Spleen (tissue), 11 donors: ENCODE measurements at regions not wholly inside any gene's neighbourhood (a gene's known extent, or its start where the extent isn't known, plus 50 kb on each side); places are given as distances from the start of the nearest gene placed in this dataset.
"Not testable (repeated sequence)": the region's sequence is repeated elsewhere in the genome, so short reads cannot be mapped to it uniquely, and the experiment has no call there.

Source experiments
- DNase-seq: peaks from one replicate; pipeline ENCODE4 v3.0.0-alpha.2; 2020
- H3K27ac ChIP-seq, 8 donors: fragments of 200-600 bp; sonication (generic) in 7 of 8; 1 replicate in 4 of 8; 2 replicates in 4 of 8; pipeline versions ENCODE4 v1.5.0 to v1.8.0; 2016 to 2021; ENCODE audit warnings: inconsistent platforms in 4 of 8, mild to moderate bottlenecking in 4 of 8, moderate library complexity in 1 of 8
- H3K27me3 ChIP-seq, 7 donors: fragments of 200-600 bp; sonication (generic) in 6 of 7; replicated peaks in 1 of 7; 1 replicate in 4 of 7; 2 replicates in 3 of 7; pipeline versions ENCODE4 v1.5.0 to v1.8.0; 2016 to 2021; ENCODE audit warnings: inconsistent platforms in 3 of 7, mild to moderate bottlenecking in 1 of 7
- H3K36me3 ChIP-seq, 6 donors: fragments of 200-600 bp; sonication (generic) in 5 of 6; 1 replicate in 4 of 6; 2 replicates in 2 of 6; pipeline versions ENCODE4 v1.5.0 to v1.8.0; 2016 to 2021; ENCODE audit warnings: inconsistent platforms in 2 of 6
- H3K4me1 ChIP-seq, 6 donors: fragments of 200-600 bp; sonication (generic) in 5 of 6; 1 replicate in 3 of 6; 2 replicates in 3 of 6; pipeline versions ENCODE4 v1.5.0 to v1.8.0; 2016 to 2021; ENCODE audit warnings: inconsistent platforms in 3 of 6
- H3K4me3 ChIP-seq, 8 donors: fragments of 200-600 bp; sonication (generic) in 7 of 8; 1 replicate in 4 of 8; 2 replicates in 4 of 8; pipeline versions ENCODE4 v1.5.0 to v1.8.0; 2016 to 2021; ENCODE audit warnings: inconsistent platforms in 4 of 8, mild to moderate bottlenecking in 4 of 8, moderate library complexity in 2 of 8
- H3K9me3 ChIP-seq, 8 donors: fragments of 200-600 bp; sonication (generic) in 7 of 8; 1 replicate in 4 of 8; 2 replicates in 4 of 8; pipeline versions ENCODE4 v1.5.0 to v1.8.0; 2016 to 2021; ENCODE audit warnings: inconsistent platforms in 4 of 8
- POLR2A ChIP-seq, 3 donors: fragments of 450-650 bp; IDR thresholded peaks; one replicate each; pipeline ENCODE4 v1.5.1; 2017; ENCODE audit warnings: antibody characterized with exemption in 3 of 3, mild to moderate bottlenecking in 1 of 3
- POLR2AphosphoS5 ChIP-seq, 3 donors: sonication (generic); formaldehyde crosslinking; IDR thresholded peaks; one replicate each; pipeline ENCODE4 v1.5.1; 2017; ENCODE audit warnings: antibody characterized with exemption in 3 of 3
- WGBS, 5 donors: extraction: QIAGEN DNeasy Blood & Tissue Kit in 3 of 5; methylation state at CpG; one replicate each; pipeline versions ENCODE4 v1.1.5 to v1.1.7; 2013 to 2018; 5-methylcytosine and 5-hydroxymethylcytosine counted together
- intact Hi-C: fragments of 100-400 bp; cut with DNase I; formaldehyde crosslinking; loops from one replicate; pipeline ENCODE4 v1.15.0; 2023; ENCODE audit warnings: low total_unique reads
- TF ChIP-seq, protein P1 (sequence below), 11 experiments: fragments of 200-600 bp in 7 of 11; fragments of 450-650 bp in 4 of 11; sonication (generic) in 4 of 11; IDR thresholded peaks in 8 of 11; conservative IDR thresholded peaks in 3 of 11; 1 replicate in 7 of 11; 2 replicates in 4 of 11; pipeline versions ENCODE4 v1.4.0 to v1.8.0; 2016 to 2021; ENCODE audit warnings: antibody characterized with exemption in 11 of 11, inconsistent platforms in 4 of 11, mild to moderate bottlenecking in 1 of 11
- donor health status: healthy with polysubstance abuse.
- donor health status: DM: no; HTN: no; CAD: no; lungs with moderate emphysema.
- donor health status: DM: no; HTN: no; CAD: no.
- donor health status: Bipolar disorder and iron deficiency.
- donor health status: healthy.
- donor health status: DM: no; HTN: no; CAD: no.
- donor health status: DM: yes; HTN: yes; CAD: no.

- Histone ChIP-seq H3K9me3 (peaks cover 0 to 17% (median 4%) of the 10 kb centered on the region in 8 donors), H3K27me3 (no peaks in the 10 kb centered on the region), H3K4me1 (no peaks in the 10 kb centered on the region), H3K4me3 (peak overlapping the region in 1 of 8 donors; percentile 16), H3K27ac (no peak overlapping the region), H3K36me3 (no peaks in the 10 kb centered on the region)
- intact Hi-C loops: no loop called here
- TF ChIP-seq, protein P1, sequence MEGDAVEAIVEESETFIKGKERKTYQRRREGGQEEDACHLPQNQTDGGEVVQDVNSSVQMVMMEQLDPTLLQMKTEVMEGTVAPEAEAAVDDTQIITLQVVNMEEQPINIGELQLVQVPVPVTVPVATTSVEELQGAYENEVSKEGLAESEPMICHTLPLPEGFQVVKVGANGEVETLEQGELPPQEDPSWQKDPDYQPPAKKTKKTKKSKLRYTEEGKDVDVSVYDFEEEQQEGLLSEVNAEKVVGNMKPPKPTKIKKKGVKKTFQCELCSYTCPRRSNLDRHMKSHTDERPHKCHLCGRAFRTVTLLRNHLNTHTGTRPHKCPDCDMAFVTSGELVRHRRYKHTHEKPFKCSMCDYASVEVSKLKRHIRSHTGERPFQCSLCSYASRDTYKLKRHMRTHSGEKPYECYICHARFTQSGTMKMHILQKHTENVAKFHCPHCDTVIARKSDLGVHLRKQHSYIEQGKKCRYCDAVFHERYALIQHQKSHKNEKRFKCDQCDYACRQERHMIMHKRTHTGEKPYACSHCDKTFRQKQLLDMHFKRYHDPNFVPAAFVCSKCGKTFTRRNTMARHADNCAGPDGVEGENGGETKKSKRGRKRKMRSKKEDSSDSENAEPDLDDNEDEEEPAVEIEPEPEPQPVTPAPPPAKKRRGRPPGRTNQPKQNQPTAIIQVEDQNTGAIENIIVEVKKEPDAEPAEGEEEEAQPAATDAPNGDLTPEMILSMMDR (IDR thresholded peaks at IDR 0.05 in 8 of 11, conservative IDR thresholded peaks at IDR 0.05 in 3 of 11): no peak
- no peak for TF ChIP-seq POLR2A (IDR thresholded peaks at IDR 0.05)
- TF ChIP-seq POLR2AphosphoS5 (IDR thresholded peaks at IDR 0.05): no peak
- no peak for DNase-seq
- whole genome bisulfite sequencing, 5 donors: 57 to 70% (median 60%) methylated on average over 4 of the region's 4 CpGs
These were observed 117.1 kb upstream of the CHD1 start for GRCh38 chr5:99045871-99046270.

DNA sequence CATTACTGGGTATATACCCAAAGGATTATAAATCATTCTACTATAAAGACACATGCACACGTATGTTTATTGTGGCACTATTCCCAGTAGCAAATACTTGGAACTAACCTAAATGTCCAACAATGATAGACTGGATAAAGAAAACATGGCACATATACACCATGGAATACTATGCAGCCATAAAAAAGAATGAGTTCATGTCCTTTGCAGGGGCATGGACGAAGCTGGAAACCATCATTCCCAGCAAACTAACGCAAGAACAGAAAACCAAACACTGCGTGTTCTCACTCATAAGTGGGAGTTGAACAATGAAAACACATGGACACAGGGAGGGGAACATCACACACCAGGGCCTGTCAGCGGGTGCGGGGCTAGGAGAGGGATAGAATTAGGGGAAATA, 114.5 kb upstream of the CHD1 start:
- H3K36me3 ChIP-seq, H3K4me3 ChIP-seq, H3K4me1 ChIP-seq, H3K27me3 ChIP-seq, intact Hi-C loops, DNase-seq, H3K27ac ChIP-seq: not testable (repeated sequence)
- 91 to 95% (median 94%) methylated on average over 6 of the region's 6 CpGs for WGBS, 5 donors
- peaks cover 0 to 26% (median 5%) of the 10 kb centered on the region in 8 donors for H3K9me3 ChIP-seq

GRCh38 chr5:99037668-99038067, 108.9 kb upstream of the CHD1 start:
- WGBS, 5 donors: 55 to 60% (median 59%) methylated on average over 7 to 8 of the region's 8 CpGs
- H3K27ac ChIP-seq: peak overlapping the region in 4 of 8 donors; percentile 2 to 67 (median 44)
- H3K9me3 ChIP-seq: peaks cover 0 to 26% (median 5%) of the 10 kb centered on the region in 8 donors
- peak overlapping the region in 1 of 8 donors; percentile 9 for H3K4me3 ChIP-seq
- intact Hi-C loops: no loop called here
- peaks cover 21 to 41% (median 29%) of the 10 kb centered on the region in 6 donors for H3K4me1 ChIP-seq
- H3K27me3 ChIP-seq: no peaks in the 10 kb centered on the region
- TF ChIP-seq POLR2AphosphoS5 (IDR thresholded peaks at IDR 0.05): peak in 1 of 3 donors; percentile 20
- no peak for TF ChIP-seq POLR2A (IDR thresholded peaks at IDR 0.05)
- no peaks in the 10 kb centered on the region for H3K36me3 ChIP-seq
- peak; percentile 88 for DNase-seq

GRCh38 chr5:99035942-99036341, 107.1 kb upstream of the CHD1 start:
- TF ChIP-seq, protein P1 (IDR thresholded peaks at IDR 0.05 in 8 of 11, conservative IDR thresholded peaks at IDR 0.05 in 3 of 11): no peak
- TF ChIP-seq POLR2AphosphoS5 (IDR thresholded peaks at IDR 0.05) (no peak), POLR2A (IDR thresholded peaks at IDR 0.05) (no peak)
- intact Hi-C loops: no loop called here
- no peak for DNase-seq
- Histone ChIP-seq H3K27me3 (no peaks in the 10 kb centered on the region), H3K9me3 (peaks cover 0 to 9% (median 0%) of the 10 kb centered on the region in 8 donors), H3K36me3 (no peaks in the 10 kb centered on the region), H3K4me1 (peaks cover 23 to 58% (median 40%) of the 10 kb centered on the region in 6 donors), H3K4me3 (no peak overlapping the region), H3K27ac (no peak overlapping the region)
- 89 to 100% (median 94%) methylated on average over 1 of the region's 1 CpG for WGBS, 5 donors

DNA sequence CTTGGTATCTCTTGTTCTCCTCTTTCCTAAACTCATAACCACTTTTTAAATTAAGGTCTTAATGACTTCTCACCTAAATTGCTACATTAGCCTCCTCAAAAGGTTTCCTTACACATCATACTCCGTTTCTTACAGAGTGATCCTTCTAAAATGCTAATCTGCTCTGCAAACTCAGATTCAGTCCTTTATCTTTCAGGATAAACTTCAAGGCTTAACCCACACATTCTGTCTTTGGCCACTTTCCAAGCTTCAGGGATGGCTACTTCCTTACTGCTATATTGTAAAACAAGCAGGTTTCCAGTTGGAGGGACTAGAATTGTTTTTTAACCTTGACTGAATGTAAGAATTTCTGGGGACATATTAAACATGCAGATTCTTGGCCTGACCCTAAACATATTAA, 105.5 kb upstream of the CHD1 start:
- WGBS, 5 donors: 43 to 56% (median 51%) methylated on average over 1 of the region's 1 CpG
- Histone ChIP-seq H3K4me1 (peaks cover 25 to 70% (median 47%) of the 10 kb centered on the region in 6 donors), H3K9me3 (peaks cover 0 to under 1% (median 0%) of the 10 kb centered on the region in 8 donors), H3K27me3 (no peaks in the 10 kb centered on the region), H3K4me3 (no peak overlapping the region), H3K36me3 (no peaks in the 10 kb centered on the region), H3K27ac (peak overlapping the region in 7 of 8 donors; percentile 74 to 87 (median 84))
- no peak for TF ChIP-seq POLR2A (IDR thresholded peaks at IDR 0.05)
- TF ChIP-seq, protein P1 (IDR thresholded peaks at IDR 0.05 in 8 of 11, conservative IDR thresholded peaks at IDR 0.05 in 3 of 11): no peak
- TF ChIP-seq POLR2AphosphoS5 (IDR thresholded peaks at IDR 0.05): no peak
- DNase-seq: no peak
- intact Hi-C loops: loop anchor here (5.0 kb wide), 2 partner anchors 107 to 127 kb away; partner anchors contain the start of gene CHD1
